Testis (tissue), 2 donors: ENCODE measurements at regions not wholly inside any gene's neighbourhood (a gene's known extent, or its start where the extent isn't known, plus 50 kb on each side); places are given as distances from the start of the nearest gene placed in this dataset.

Source experiments
- CTCF ChIP-seq, 3 experiments: fragments of 450-650 bp in 2 of 3; fragments of 200-600 bp in 1 of 3; sonication (generic) in 1 of 3; IDR thresholded peaks; one replicate each; pipeline ENCODE4 v1.5.1; 2016 to 2019; ENCODE audit warnings: antibody characterized with exemption in 3 of 3, mild to moderate bottlenecking in 2 of 3, moderate library complexity in 1 of 3
- POLR2A ChIP-seq: fragments of 450-650 bp; IDR thresholded peaks from one replicate; pipeline ENCODE4 v1.6.1; 2017; ENCODE audit warnings: antibody characterized with exemption, mild to moderate bottlenecking, moderate library complexity

DNA sequence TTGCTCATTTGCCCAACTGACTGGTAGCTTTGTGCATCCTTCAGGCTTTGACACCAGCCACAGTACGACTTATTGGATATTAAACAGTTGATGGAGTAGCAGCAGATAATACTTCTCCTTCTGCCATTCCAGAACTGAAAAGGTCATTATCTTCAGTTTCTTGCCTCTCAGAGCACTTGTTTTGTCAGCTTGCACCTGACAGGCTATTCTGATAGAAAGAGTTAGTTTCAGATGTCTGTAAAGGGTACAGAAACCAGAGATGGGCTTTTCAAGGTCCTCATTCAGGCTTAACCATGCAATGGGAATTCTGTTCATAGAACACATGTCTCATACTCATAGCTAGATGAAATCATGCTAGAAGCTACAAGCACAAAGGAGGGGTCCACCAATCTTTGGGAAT lies 367.2 kb downstream of the OTOL1 start:
- TF ChIP-seq CTCF (IDR thresholded peaks at IDR 0.05) (no peak), POLR2A (no peak)
